OCI-LY3 (cell line): ENCODE measurements at regions not wholly inside any gene's neighbourhood (a gene's known extent, or its start where the extent isn't known, plus 50 kb on each side); places are given as distances from the start of the nearest gene placed in this dataset.

Source experiments
- H2AFZ ChIP-seq: fragments of 200-600, 300-600 bp; shearing (Covaris generic); 2 replicates; pipeline ENCODE4 v1.6.0; 2014; ENCODE audit warnings: antibody characterized with exemption, low read depth, low read length
- H3K27ac ChIP-seq: fragments of 200-600, 300-600 bp; sonication (generic); 2 replicates; pipeline ENCODE4 v1.5.1; 2014; ENCODE audit warnings: mild to moderate bottlenecking, low read length, moderate library complexity, mixed read lengths
- H3K27me3 ChIP-seq: fragments of 200-600, 300-600 bp; sonication (generic); 2 replicates; pipeline ENCODE4 v1.6.1; 2014; ENCODE audit warnings: low read depth, low read length, mixed read lengths
- H3K36me3 ChIP-seq: fragments of 200-600, 300-600 bp; sonication (generic); replicated peaks from 2 replicates; pipeline ENCODE3; 2014; ENCODE audit warnings: low read depth, low read length, mixed read lengths
- H3K4me1 ChIP-seq: fragments of 300-600, 200-600 bp; sonication (generic); 2 replicates; pipeline ENCODE4 v1.6.1; 2014; ENCODE audit warnings: low read length, mixed read lengths
- H3K4me2 ChIP-seq: fragments of 200-600, 300-600 bp; sonication (generic); 2 replicates; pipeline ENCODE4 v1.6.1; 2014; ENCODE audit warnings: low read length, mixed read lengths
- H3K4me3 ChIP-seq: fragments of 300-600, 200-600 bp; sonication (generic); 2 replicates; pipeline ENCODE4 v1.5.1; 2014; ENCODE audit warnings: antibody characterized with exemption, mild to moderate bottlenecking, low read length, moderate library complexity
- H3K79me2 ChIP-seq: fragments of 300-600, 200-600 bp; shearing (Covaris generic); 2 replicates; pipeline ENCODE4 v1.6.1; 2014; ENCODE audit warnings: mild to moderate bottlenecking, low read length, mixed read lengths
- H3K9ac ChIP-seq: fragments of 300-600, 200-600 bp; shearing (Covaris generic); 2 replicates; pipeline ENCODE4 v1.6.0; 2014; ENCODE audit warnings: mild to moderate bottlenecking, low read length, moderate library complexity
- H3K9me3 ChIP-seq: fragments of 200-600, 300-600 bp; shearing (Covaris generic); 2 replicates; pipeline ENCODE4 v1.6.1; 2014; ENCODE audit warnings: low read length, mixed read lengths; ENCODE audit not compliant: insufficient read depth
- H4K20me1 ChIP-seq: fragments of 200-600, 300-600 bp; sonication (generic); 2 replicates; pipeline ENCODE4 v1.6.1; 2016; ENCODE audit warnings: low read length, mixed read lengths; ENCODE audit not compliant: insufficient read depth
- CTCF ChIP-seq: fragments of 200-600, 300-600 bp; sonication (generic); IDR thresholded peaks from 2 replicates; pipeline ENCODE4 v1.5.1; 2014; ENCODE audit warnings: antibody characterized with exemption, low read length, low read depth
- EZH2phosphoT487 ChIP-seq: fragments of 200-600 bp; shearing (Covaris generic); IDR thresholded peaks from 2 replicates; pipeline ENCODE4 v1.6.1; 2018; ENCODE audit warnings: antibody characterized with exemption, mixed run types, low read depth

GRCh38 chrX:10984213-10984612 lies 126.9 kb upstream of the HCCS start:
- Histone ChIP-seq H3K9ac (no peak overlapping the region), H4K20me1 (no peaks in the 10 kb centered on the region), H3K4me3 (no peak overlapping the region), H2AFZ (no peak overlapping the region), H3K9me3 (no peaks in the 10 kb centered on the region), H3K4me1 (no peaks in the 10 kb centered on the region), H3K27ac (no peak overlapping the region), H3K79me2 (no peaks in the 10 kb centered on the region), H3K36me3 (no peaks in the 10 kb centered on the region), H3K4me2 (no peak overlapping the region), H3K27me3 (no peaks in the 10 kb centered on the region)
- no peak for TF ChIP-seq EZH2phosphoT487

GRCh38 chrX:10986616-10987015 lies 124.5 kb upstream of the HCCS start:
- H3K79me2 ChIP-seq = no peaks in the 10 kb centered on the region
- no peaks in the 10 kb centered on the region for H3K27me3 ChIP-seq
- TF ChIP-seq CTCF (no peak), EZH2phosphoT487 (no peak)
- no peak overlapping the region for H3K27ac ChIP-seq
- H3K9me3 ChIP-seq = no peaks in the 10 kb centered on the region
- H3K4me2 ChIP-seq = no peak overlapping the region
- no peak overlapping the region for H2AFZ ChIP-seq
- no peaks in the 10 kb centered on the region for H4K20me1 ChIP-seq
- H3K4me3 ChIP-seq = no peak overlapping the region
- no peak overlapping the region for H3K9ac ChIP-seq
- H3K4me1 ChIP-seq = no peaks in the 10 kb centered on the region
- H3K36me3 ChIP-seq = no peaks in the 10 kb centered on the region

GRCh38 chrX:10988653-10989052 lies 122.5 kb upstream of the HCCS start:
- Histone ChIP-seq H3K9me3 (no peaks in the 10 kb centered on the region), H3K36me3 (no peaks in the 10 kb centered on the region), H4K20me1 (no peaks in the 10 kb centered on the region), H3K27ac (no peak overlapping the region), H3K4me2 (no peak overlapping the region), H3K9ac (no peak overlapping the region), H3K79me2 (no peaks in the 10 kb centered on the region), H3K4me1 (no peaks in the 10 kb centered on the region), H3K4me3 (no peak overlapping the region), H3K27me3 (no peaks in the 10 kb centered on the region), H2AFZ (no peak overlapping the region)
- TF ChIP-seq CTCF = no peak
- TF ChIP-seq EZH2phosphoT487 = no peak

- no peak overlapping the region for H3K4me2 ChIP-seq
- no peak overlapping the region for H3K27ac ChIP-seq
- no peak overlapping the region for H3K9ac ChIP-seq
- no peaks in the 10 kb centered on the region for H3K27me3 ChIP-seq
- H3K79me2 ChIP-seq = no peaks in the 10 kb centered on the region
- H3K9me3 ChIP-seq = no peaks in the 10 kb centered on the region
- H2AFZ ChIP-seq = no peak overlapping the region
- no peaks in the 10 kb centered on the region for H3K36me3 ChIP-seq
- no peaks in the 10 kb centered on the region for H4K20me1 ChIP-seq
- TF ChIP-seq CTCF (no peak), EZH2phosphoT487 (no peak)
- H3K4me1 ChIP-seq = no peaks in the 10 kb centered on the region
- H3K4me3 ChIP-seq = no peak overlapping the region
Observed at GRCh38 chrX:10989386-10989785, 121.7 kb upstream of the HCCS start.

GRCh38 chrX:10990418-10990817 lies 120.7 kb upstream of the HCCS start:
- Histone ChIP-seq H3K4me3 (no peak overlapping the region), H3K79me2 (no peaks in the 10 kb centered on the region), H3K4me1 (no peaks in the 10 kb centered on the region), H2AFZ (no peak overlapping the region), H3K27ac (no peak overlapping the region), H3K36me3 (no peaks in the 10 kb centered on the region), H3K4me2 (no peak overlapping the region), H3K9me3 (no peaks in the 10 kb centered on the region), H3K9ac (no peak overlapping the region), H4K20me1 (no peaks in the 10 kb centered on the region), H3K27me3 (no peaks in the 10 kb centered on the region)
- TF ChIP-seq CTCF = no peak
- no peak for TF ChIP-seq EZH2phosphoT487
